ENCODE measurements at regions not wholly inside any gene's neighbourhood (a gene's known extent, or its start where the extent isn't known, plus 50 kb on each side); places are given as distances from the start of the nearest gene placed in this dataset.

- TF ChIP-seq GMEB2 (CRISPR knock-in tag; IDR thresholded peaks at IDR 0.05; ENCODE audit: low read depth): no peak
- no peak for TF ChIP-seq ZNF407 (CRISPR knock-in tag; IDR thresholded peaks at IDR 0.05; ENCODE audit: not compliant biosample characterization)
- no peak for TF ChIP-seq TEF (CRISPR knock-in tag; IDR thresholded peaks at IDR 0.05)
- TF ChIP-seq ZNF704 (CRISPR knock-in tag; IDR thresholded peaks at IDR 0.05; ENCODE audit: borderline replicate concordance): no peak
- TF ChIP-seq ZBTB46 (CRISPR knock-in tag; IDR thresholded peaks at IDR 0.05; ENCODE audit: borderline replicate concordance): no peak
- no peak for TF ChIP-seq ZNF18 (CRISPR knock-in tag; IDR thresholded peaks at IDR 0.05; ENCODE audit: insufficient replicate concordance)
- no peak for TF ChIP-seq HMGXB3 (CRISPR knock-in tag; IDR thresholded peaks at IDR 0.05; ENCODE audit: borderline replicate concordance)
Measured at GRCh38 chr17:73783382-73783766, 139.1 kb upstream of the SDK2 start (continued).

Data from HepG2 (cell line).